SK-N-SH (cell line): ENCODE measurements at regions not wholly inside any gene's neighbourhood (a gene's known extent, or its start where the extent isn't known, plus 50 kb on each side); places are given as distances from the start of the nearest gene placed in this dataset.

Experiments
- ELF1 ChIP-seq: IDR thresholded peaks from 2 replicates; pipeline ENCODE4 v1.4.0; 2012
- EP300 ChIP-seq, 2 experiments: IDR thresholded peaks; 2 replicates each; pipeline versions ENCODE4 v1.4.0 to v1.6.1; 2012; ENCODE audit warnings: borderline replicate concordance in 1 of 2, low read depth in 1 of 2, low read length in 1 of 2
- FOXM1 ChIP-seq: IDR thresholded peaks from 2 replicates; pipeline ENCODE4 v1.4.0; 2012; ENCODE audit warnings: low read depth, mild to moderate bottlenecking
- MAX ChIP-seq: IDR thresholded peaks from 2 replicates; pipeline ENCODE4 v1.4.0; 2012; ENCODE audit warnings: low read depth
- POLR2AphosphoS5 ChIP-seq: IDR thresholded peaks from 2 replicates; pipeline ENCODE4 v1.6.1; 2012; ENCODE audit warnings: low read depth, low read length
- RAD21 ChIP-seq: IDR thresholded peaks from 2 replicates; pipeline ENCODE4 v1.6.1; 2012; ENCODE audit warnings: mild to moderate bottlenecking, low read length
- TAF1 ChIP-seq: IDR thresholded peaks from 2 replicates; pipeline ENCODE4 v1.6.1; 2012; ENCODE audit warnings: low read depth, mild to moderate bottlenecking, low read length, moderate library complexity, borderline replicate concordance
- YY1 ChIP-seq: IDR thresholded peaks from 2 replicates; pipeline ENCODE4 v1.4.0; 2012; ENCODE audit warnings: low read depth, mild to moderate bottlenecking
- TF ChIP-seq, protein P1 (sequence below): fragments of 200-600 bp; sonication (generic); IDR thresholded peaks from 2 replicates; pipeline ENCODE4 v1.6.1; 2017; ENCODE audit warnings: antibody characterized with exemption, mild to moderate bottlenecking, moderate library complexity
- TF ChIP-seq, protein P2 (sequence below): IDR thresholded peaks from 2 replicates; pipeline ENCODE4 v1.4.0; 2012; ENCODE audit warnings: low read depth, borderline replicate concordance

- TF ChIP-seq POLR2AphosphoS5 (no peak), ELF1 (no peak), RAD21 (no peak), FOXM1 (no peak), YY1 (no peak), MAX (no peak), TAF1 (no peak), EP300 (IDR thresholded peaks at IDR 0.05; ENCODE audit: borderline replicate concordance in 1 of 2, low read depth in 1 of 2, low read length in 1 of 2) (no peak)
- TF ChIP-seq, protein P1, sequence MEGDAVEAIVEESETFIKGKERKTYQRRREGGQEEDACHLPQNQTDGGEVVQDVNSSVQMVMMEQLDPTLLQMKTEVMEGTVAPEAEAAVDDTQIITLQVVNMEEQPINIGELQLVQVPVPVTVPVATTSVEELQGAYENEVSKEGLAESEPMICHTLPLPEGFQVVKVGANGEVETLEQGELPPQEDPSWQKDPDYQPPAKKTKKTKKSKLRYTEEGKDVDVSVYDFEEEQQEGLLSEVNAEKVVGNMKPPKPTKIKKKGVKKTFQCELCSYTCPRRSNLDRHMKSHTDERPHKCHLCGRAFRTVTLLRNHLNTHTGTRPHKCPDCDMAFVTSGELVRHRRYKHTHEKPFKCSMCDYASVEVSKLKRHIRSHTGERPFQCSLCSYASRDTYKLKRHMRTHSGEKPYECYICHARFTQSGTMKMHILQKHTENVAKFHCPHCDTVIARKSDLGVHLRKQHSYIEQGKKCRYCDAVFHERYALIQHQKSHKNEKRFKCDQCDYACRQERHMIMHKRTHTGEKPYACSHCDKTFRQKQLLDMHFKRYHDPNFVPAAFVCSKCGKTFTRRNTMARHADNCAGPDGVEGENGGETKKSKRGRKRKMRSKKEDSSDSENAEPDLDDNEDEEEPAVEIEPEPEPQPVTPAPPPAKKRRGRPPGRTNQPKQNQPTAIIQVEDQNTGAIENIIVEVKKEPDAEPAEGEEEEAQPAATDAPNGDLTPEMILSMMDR = no peak
- TF ChIP-seq, protein P2, sequence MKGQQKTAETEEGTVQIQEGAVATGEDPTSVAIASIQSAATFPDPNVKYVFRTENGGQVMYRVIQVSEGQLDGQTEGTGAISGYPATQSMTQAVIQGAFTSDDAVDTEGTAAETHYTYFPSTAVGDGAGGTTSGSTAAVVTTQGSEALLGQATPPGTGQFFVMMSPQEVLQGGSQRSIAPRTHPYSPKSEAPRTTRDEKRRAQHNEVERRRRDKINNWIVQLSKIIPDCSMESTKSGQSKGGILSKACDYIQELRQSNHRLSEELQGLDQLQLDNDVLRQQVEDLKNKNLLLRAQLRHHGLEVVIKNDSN = no peak
Observed at GRCh38 chr21:15517394-15517793, 212.4 kb upstream of the USP25 start.
